H7 (cell line): ENCODE measurements at regions not wholly inside any gene's neighbourhood (a gene's known extent, or its start where the extent isn't known, plus 50 kb on each side); places are given as distances from the start of the nearest gene placed in this dataset.
A peak's percentile ranks its signal among the peaks of the same experiment; 100 is the strongest.
"Not testable (repeated sequence)": the region's sequence is repeated elsewhere in the genome, so short reads cannot be mapped to it uniquely, and the experiment has no call there.

ENCODE experiments used
- DNase-seq: peaks from one replicate; pipeline ENCODE4 v3.0.0; 2012
- H3K27me3 ChIP-seq: 2 replicates; pipeline ENCODE4 v1.6.0; 2011; ENCODE audit warnings: mild to moderate bottlenecking, low read length; ENCODE audit not compliant: control insufficient read depth, insufficient read depth
- H3K36me3 ChIP-seq: replicated peaks from 2 replicates; pipeline ENCODE4 v1.5.1; 2011; ENCODE audit warnings: low read length; ENCODE audit not compliant: control insufficient read depth, insufficient read depth
- H3K4me3 ChIP-seq: 2 replicates; pipeline ENCODE4 v1.5.1; 2011; ENCODE audit warnings: low read depth, mild to moderate bottlenecking, control low read depth, low read length, moderate library complexity; ENCODE audit not compliant: insufficient read depth

- not testable (repeated sequence) for DNase-seq, H3K36me3 ChIP-seq, H3K27me3 ChIP-seq
- peak overlapping the region; percentile 36 for H3K4me3 ChIP-seq
These were observed 206.0 kb downstream of the ZWINT start for GRCh38 chr10:56155091-56155513.

- H3K36me3 ChIP-seq, result no peaks in the 10 kb centered on the region
- H3K4me3 ChIP-seq, result no peak overlapping the region
- H3K27me3 ChIP-seq, result no peaks in the 10 kb centered on the region
- DNase-seq, result no peak
These were observed 214.3 kb downstream of the ZWINT start for GRCh38 chr10:56146806-56147205.

- no peak overlapping the region for H3K4me3 ChIP-seq
These were observed 218.8 kb downstream of the ZWINT start for GRCh38 chr10:56142092-56142728.

GRCh38 chr10:56139405-56139804 is 221.7 kb downstream of the ZWINT start:
- Histone ChIP-seq H3K36me3 (no peaks in the 10 kb centered on the region), H3K27me3 (no peaks in the 10 kb centered on the region), H3K4me3 (no peak overlapping the region)
- DNase-seq, result no peak

More at GRCh38 chr10:56142092-56142728, 218.8 kb downstream of the ZWINT start:
- H3K36me3 ChIP-seq, result no peaks in the 10 kb centered on the region
- no peak for DNase-seq
- no peaks in the 10 kb centered on the region for H3K27me3 ChIP-seq

- Histone ChIP-seq H3K4me3 (no peak overlapping the region), H3K27me3 (no peaks in the 10 kb centered on the region), H3K36me3 (no peaks in the 10 kb centered on the region)
- DNase-seq, result no peak
These were observed 225.2 kb downstream of the ZWINT start for GRCh38 chr10:56135828-56136227.

GRCh38 chr10:56123247-56123646 is 237.8 kb downstream of the ZWINT start:
- no peak for DNase-seq
- Histone ChIP-seq H3K4me3 (no peak overlapping the region), H3K36me3 (no peaks in the 10 kb centered on the region), H3K27me3 (no peaks in the 10 kb centered on the region)

GRCh38 chr10:56116684-56117083 is 244.4 kb downstream of the ZWINT start:
- DNase-seq, result peak; percentile 9
- Histone ChIP-seq H3K36me3 (no peaks in the 10 kb centered on the region), H3K4me3 (no peak overlapping the region), H3K27me3 (no peaks in the 10 kb centered on the region)

GRCh38 chr10:56109454-56109853 is 251.6 kb downstream of the ZWINT start:
- H3K4me3 ChIP-seq, result no peak overlapping the region
- H3K27me3 ChIP-seq, result no peaks in the 10 kb centered on the region
- H3K36me3 ChIP-seq, result no peaks in the 10 kb centered on the region
- DNase-seq, result no peak

- DNase-seq, result no peak
- Histone ChIP-seq H3K27me3 (no peaks in the 10 kb centered on the region), H3K4me3 (no peak overlapping the region), H3K36me3 (no peaks in the 10 kb centered on the region)
These were observed 256.1 kb downstream of the ZWINT start for GRCh38 chr10:56104923-56105322.

GRCh38 chr10:56104487-56104886 is 256.6 kb downstream of the ZWINT start:
- no peaks in the 10 kb centered on the region for H3K27me3 ChIP-seq
- DNase-seq, result no peak
- H3K36me3 ChIP-seq, result no peaks in the 10 kb centered on the region
- no peak overlapping the region for H3K4me3 ChIP-seq

GRCh38 chr10:56096226-56096517 is 264.9 kb downstream of the ZWINT start:
- DNase-seq, result no peak
- H3K36me3 ChIP-seq, result no peaks in the 10 kb centered on the region
- no peak overlapping the region for H3K4me3 ChIP-seq
- no peaks in the 10 kb centered on the region for H3K27me3 ChIP-seq

- DNase-seq, result no peak
- Histone ChIP-seq H3K4me3 (no peak overlapping the region), H3K27me3 (no peaks in the 10 kb centered on the region), H3K36me3 (no peaks in the 10 kb centered on the region)
These were observed 265.4 kb downstream of the ZWINT start for GRCh38 chr10:56095506-56096225.

GRCh38 chr10:56093645-56094044 is 267.4 kb downstream of the ZWINT start:
- DNase-seq, H3K4me3 ChIP-seq, H3K27me3 ChIP-seq, H3K36me3 ChIP-seq: not testable (repeated sequence)

GRCh38 chr10:56091872-56092271 is 269.2 kb downstream of the ZWINT start:
- DNase-seq, result no peak
- no peaks in the 10 kb centered on the region for H3K36me3 ChIP-seq
- H3K27me3 ChIP-seq, result no peaks in the 10 kb centered on the region
- H3K4me3 ChIP-seq, result no peak overlapping the region

- DNase-seq, result no peak
- Histone ChIP-seq H3K4me3 (no peak overlapping the region), H3K27me3 (no peaks in the 10 kb centered on the region), H3K36me3 (no peaks in the 10 kb centered on the region)
These were observed 270.0 kb downstream of the ZWINT start for GRCh38 chr10:56090914-56091540.
